Stimulated activated CD4-positive, alpha-beta T cell treated with anti-CD3 and anti-CD28 coated beads, Interleukin-4, amount 100 ng/mL, for 4 hours (primary cell): ENCODE measurements at regions not wholly inside any gene's neighbourhood (a gene's known extent, or its start where the extent isn't known, plus 50 kb on each side); places are given as distances from the start of the nearest gene placed in this dataset.
"Not testable (repeated sequence)": the region's sequence is repeated elsewhere in the genome, so short reads cannot be mapped to it uniquely, and the experiment has no call there.

Experiments used
- DNase-seq, 2 experiments: peaks; one replicate each; pipeline ENCODE4 v3.0.0-alpha.2; 2020

DNA sequence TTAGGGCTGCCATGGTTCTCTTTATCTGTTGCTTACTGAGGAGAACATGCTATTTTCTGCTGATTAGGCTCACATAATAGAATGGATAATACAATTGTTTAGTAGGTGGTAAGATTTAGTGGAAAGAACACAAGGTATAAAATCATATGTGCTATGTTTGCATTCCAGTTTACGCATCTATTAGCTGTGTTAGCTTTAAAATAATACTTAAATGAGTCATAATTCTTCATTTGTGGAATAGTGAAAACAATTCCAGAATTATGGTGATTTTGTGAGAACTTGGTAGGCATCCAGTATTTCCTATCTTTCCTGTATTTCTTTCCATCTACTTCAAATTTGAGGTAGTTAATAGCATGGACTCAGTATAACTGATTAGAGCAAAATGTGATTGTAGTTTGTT, 1585.5 kb upstream of the LRRTM3 start:
- DNase-seq, result no peak

DNA sequence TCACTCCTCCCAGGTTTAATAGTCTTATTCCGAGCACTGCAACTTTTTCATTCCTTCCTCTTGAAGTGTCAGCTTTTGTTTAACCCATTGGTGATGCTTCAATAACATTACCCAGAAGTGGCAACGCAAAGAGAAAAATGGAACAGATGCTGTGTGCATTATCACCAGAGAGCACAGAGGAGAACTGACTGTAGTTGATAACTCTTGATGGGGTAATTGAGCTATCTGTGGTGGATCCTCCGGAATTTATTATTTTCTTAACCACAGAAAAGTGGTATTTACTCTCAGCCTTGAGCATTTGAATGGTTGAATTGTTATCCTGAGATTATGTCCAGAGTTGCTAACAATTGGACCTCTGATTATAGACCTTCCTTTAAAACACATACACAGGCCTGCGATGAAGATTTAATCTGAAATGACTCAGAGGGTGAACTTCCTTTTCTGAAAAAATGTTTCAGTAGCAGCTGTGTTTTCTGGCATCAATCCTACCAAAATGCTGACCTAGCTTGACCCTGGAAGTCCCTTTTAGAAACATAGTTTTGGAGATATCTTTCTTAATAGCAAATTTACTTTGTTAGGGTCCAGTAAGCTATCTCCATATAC, 1584.4 kb upstream of the LRRTM3 start:
- DNase-seq, result no peak

DNA sequence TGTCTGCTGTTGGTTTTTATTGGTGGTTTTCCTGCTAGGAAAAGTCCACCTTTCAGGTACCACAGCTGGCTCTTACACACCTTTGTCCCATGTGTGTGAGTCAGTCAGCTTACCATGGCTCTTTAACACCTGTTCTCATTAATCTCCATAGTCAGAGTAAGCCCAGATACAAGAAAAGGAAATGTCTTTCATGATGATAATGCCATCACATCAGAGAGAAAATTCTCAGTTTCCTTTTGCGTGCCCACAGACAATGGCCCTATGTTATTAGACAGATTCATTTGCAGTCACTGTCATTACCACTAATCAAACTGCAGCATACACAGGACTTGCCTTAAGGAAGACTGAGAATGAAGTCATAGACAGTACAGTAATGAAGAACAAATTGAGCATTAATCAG, 1583.6 kb upstream of the LRRTM3 start:
- no peak for DNase-seq

DNA sequence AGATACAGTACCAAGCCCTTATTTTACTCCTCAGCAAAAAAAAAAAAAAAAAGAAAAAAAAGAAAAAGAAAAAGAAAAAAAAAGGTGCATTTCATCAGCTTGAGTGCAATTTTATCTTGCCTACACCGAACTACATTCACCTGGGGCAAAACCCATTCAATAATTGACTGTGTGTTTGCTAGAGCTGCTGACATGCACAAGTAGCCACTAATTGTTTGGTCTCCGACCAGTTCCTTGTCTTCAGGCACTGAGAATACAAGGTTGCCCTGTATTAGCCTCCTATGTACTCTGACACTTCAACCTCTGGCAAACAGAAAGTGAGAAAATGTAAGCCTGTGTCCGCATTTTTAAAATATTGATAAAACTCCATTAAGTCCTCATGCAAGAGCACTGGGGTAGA, 1579.4 kb upstream of the LRRTM3 start:
- DNase-seq, result no peak

DNA sequence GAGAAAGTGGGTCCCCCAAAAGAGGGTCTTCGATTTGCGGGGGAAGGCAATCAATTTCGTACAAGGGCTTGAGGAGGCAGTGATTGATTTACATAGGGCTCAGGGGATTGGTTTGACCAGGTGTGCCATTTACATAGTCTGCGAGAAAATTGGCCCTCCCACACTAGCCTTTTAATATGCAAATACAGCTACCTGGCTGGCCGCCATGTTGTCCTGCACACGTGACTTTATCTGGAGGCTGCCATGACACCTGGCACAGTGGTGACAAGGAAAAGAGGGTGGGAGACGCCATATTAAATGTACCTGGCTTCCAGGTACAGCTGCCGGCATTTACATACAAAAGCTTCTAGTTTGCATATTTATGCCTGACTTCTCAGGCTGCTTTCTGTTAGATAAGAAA, 1577.2 kb upstream of the LRRTM3 start:
- no peak for DNase-seq

DNA sequence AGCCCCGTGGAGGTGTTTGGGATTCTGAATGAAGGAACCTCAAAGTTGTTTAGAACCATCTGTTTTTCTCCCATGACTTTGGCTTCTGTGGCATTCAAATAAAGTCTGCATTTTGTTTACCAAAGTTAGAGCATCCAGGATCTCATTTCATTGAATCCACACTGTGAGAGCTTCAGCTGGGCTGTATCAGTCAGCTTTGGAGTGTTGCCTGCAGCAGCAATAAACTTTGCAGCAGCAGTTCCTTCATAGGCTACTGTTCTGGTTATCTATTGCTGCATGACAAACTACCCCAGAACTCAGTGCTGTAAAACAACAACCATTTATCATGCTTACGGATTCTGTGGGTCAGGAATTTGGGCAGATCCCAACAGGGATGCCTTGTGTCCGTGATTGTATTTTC, 1575.2 kb upstream of the LRRTM3 start:
- no peak for DNase-seq

DNA sequence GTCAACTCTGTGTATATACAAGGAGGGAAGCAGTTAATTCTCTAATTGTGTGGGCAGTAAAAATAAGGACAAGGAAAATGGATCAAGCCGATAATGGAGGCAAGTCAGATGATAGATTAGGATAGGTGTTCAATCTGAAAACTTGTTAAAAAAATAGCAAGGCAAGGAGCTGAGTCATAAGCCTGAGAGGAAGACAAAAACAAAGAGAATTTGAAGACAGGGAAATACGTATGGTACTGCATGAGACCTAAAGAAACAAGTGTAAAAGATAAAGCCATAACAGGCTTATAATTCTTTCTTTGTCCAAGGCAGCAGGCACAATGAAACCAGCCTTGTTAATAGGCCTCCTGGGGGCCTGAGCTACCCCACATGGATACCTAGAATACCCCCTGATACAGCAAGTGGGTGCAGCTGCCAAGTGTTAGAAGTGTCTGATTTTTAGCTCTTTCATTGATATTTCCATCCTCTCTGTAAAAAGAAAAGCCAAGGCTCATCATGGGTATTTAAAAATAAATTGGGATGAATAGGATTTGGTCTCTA, 1570.6 kb upstream of the LRRTM3 start:
- DNase-seq, result no peak

DNA sequence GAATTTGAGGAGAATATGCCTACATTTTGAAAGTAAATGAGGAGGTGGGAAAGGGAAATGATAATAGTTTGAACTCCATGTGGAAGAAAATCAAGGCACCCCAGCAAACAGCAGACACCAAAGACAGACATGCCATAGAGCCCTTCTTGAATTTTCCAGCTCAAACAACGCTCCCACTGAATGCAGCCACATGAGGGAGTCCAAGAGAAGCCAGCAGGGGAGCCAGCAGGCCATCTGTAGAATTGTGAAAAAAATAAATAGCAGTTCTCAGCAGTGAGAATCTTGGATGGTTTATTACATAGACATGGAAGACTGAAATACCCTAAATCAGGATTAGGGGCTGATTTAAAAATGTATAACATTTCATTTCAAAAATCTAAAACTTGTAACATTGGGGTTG, 1567.3 kb upstream of the LRRTM3 start:
- no peak for DNase-seq

DNA sequence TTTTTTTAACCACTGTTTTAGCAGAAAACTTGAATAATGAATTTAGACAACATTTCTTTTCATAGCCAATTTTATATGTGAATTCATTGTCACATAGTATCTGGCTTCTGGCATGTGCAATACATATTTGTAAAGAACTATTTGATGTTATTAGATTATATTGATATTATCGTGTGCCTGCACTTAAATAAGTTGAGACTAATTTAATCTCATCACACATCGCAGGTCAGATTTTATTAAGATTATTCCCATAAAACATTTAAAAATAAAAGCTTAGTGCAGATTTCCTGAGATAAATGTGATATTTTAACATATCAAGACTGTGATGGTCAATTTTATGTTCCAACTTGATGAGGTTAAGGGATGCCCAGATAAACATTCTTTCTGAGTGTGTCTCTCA, 1565.3 kb upstream of the LRRTM3 start:
- no peak for DNase-seq

DNA sequence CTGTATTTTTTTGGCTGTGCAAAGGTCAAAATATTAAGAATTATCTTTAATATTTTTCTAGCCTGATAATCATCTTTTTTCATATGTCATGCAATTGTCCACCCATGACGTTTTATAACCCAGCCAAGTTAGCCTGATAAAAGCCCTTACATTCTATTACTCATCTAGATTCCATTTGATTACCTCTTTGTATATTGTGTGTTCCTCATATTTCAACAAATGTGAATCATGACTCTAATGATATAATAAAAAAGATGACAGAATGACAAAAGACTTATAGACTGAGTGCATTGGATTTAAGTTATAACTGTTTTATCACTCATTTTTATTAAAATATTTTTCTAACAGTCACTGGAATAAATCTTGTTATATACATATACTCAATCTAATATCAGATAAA, 1560.0 kb upstream of the LRRTM3 start:
- no peak for DNase-seq

DNA sequence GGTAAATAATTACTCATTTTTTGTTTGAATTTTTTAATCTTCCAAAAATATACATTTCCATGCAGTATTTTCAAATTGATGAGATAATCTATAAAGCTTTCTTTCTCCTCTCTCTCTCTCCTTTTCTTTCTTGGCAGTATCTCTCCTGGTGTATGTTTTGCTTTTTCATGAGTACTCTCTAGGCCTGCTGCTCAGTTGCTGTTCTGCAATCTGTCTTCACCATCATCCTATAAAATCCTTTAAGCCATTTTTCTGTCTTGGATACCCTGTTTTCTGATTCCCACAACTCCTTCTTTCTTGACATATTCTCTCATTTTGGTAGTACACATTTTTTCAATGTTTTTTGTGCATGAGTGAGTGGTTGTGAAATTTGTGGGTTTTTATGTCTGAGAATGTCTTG, 1558.1 kb upstream of the LRRTM3 start:
- DNase-seq, result no peak

DNA sequence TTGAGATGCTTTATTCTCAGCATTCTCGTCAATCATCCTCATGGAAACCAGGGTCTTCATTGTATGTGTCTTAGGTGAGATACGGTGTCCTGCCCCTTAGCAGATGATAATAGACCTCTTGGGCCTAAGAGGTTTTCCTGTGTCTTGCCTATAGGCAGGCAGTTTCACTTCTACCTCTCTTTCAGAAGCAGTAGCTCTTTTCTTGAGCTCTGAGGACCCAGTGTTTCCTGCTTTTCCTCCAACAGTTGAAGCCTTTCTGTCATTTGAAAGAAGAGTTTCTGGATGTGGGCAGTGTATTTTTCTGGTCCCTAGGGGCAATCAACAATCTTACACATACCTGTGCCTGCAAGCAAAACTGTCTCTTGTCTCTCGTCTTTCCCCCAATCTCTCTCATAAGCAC, 1550.3 kb upstream of the LRRTM3 start:
- no peak for DNase-seq

DNA sequence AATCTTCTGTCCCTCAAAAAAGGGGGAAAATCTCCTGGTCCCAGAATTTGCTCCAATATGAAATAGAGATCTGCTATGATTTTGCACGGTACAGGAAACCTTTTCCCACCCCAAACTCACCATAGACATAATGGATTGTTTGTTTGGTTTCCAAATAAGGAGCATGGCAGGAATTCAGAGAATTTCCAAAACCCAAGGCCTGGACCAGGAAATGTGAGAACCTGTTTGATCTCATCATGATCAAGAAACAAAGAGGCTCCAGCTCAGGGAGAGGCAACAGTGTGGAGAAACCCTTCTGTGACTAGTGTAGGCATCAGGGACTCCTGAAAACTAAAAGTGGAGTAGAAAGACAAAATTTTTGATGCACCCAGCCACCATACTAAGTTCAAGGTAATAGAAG, 1548.1 kb upstream of the LRRTM3 start:
- DNase-seq, result no peak

DNA sequence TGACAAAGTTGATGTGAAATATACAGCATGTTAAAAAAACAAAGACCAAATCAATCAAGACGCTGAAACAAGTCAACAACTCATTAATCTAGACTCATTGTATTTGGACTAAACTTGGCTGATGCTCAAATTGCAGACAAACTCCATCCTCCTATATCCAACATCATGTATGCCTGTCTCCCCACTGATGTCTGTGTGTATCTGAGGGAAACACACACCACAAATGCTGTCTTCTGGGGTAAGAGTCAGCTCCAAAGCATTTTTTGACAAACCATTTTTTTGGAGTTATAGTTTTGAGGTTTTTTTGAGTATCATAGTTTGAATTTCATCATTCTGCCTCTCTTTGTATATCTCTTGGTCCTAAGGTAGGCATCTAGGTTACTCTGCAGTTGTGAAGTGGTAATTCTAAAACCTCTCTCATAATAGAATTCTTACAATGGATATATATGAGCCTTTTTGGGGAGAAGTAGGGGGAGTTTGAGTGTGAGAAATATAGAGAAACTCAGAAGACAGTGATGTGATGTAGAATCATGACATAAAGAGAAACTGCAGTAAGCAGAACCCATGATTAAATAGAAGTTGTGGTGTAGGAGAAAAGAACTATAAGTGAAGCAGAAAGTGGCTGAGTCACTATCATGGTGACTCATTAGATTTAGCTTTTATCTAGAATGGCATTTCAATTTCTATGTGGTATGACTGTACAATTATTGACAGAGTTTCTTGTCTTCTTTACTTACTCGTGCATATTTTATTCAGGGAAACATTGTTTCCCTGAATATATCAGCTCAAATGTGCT, 1531.1 kb upstream of the LRRTM3 start:
- no peak for DNase-seq

DNA sequence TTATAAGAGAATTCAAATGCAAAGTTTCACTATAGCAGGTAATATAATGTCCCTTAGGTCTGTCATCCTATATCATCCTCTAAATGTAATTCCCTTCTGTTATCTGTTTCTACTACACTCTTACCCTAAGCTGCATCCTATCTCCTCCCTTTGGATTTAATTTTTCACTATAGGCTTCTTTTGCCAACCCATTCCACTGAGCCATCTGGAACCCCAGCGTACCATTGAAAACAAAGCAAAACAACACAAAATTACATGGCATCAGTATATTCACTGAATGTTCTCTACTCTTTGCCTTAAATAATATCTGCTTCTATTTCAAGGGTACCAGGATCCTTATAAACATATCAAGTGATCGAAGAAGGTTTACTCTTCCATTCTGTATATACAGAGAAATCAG, 1530.2 kb upstream of the LRRTM3 start:
- no peak for DNase-seq

DNA sequence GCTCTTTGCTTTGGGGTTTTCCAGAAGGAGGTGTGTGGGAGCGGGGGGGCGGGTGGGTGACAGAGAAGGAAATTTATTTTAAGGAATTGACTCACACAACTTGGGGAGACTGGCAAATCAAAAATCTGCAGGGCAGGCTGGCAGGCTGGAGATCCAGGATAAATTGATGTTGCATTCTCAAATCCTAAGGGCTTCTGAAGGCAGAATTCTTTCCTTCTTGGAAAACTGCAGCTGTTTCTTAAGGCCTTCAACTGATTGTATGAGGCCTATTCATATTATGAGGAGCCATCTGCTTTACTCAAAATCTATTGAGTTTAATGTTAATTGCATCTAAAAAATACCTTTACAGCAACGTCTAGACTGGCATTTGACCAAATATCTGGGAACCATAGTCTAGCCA, 1528.8 kb upstream of the LRRTM3 start:
- no peak for DNase-seq

DNA sequence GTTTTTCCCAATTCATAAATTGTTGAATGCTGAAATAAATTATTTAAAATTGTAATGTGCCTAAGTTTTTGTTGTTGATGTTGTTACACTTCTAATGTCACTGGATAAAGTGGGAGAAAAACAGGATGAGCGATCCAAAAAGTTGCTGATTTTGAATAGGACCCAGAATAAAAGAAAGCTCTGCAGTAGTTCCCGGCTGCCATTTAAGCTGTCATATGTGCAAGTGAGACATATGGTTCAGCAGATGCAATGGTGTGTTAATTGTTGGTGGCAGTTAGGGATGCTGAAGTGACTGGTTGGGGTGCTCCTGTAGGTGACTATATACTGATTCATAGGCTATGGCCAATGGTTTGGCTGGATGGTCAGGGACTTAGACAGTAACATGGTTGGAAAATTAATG, 1517.4 kb upstream of the LRRTM3 start:
- no peak for DNase-seq

DNA sequence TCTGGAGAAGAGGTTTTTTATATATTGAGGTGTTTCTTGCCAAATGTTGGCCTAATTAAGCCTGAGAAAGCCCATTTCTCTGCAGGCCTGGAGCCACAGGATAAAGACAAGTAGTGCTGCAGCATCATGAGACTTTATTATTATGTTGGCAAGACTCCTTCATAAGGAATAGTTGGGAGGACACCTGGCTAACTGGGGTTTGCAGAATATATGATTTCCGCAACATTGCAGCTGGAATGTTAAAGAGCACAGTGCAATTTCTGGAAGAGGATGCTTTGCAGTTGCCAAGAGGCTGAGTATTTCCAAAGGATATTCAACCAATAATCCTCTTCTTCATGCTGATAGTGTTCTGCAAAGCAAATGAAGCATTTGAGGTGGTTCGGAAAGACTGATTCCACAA, 1512.8 kb upstream of the LRRTM3 start:
- no peak for DNase-seq

DNA sequence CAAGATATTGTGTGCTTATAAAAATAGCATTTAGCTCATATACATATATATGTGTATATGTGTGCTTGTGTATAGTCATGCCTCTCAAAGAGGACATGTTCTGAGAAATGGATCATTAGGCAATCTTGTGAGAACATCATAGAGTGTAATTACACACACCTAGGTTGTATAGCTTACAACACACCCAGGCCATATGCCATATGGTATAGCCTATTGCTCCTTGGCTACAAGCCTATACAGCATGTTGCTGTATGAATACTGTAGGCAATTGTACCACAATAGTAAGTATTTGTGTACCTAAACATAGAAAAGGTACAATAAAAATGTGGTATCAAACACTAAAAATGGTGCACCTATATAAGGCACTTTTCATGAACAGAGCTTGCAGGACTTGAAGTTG, 1510.5 kb upstream of the LRRTM3 start:
- DNase-seq, result no peak

DNA sequence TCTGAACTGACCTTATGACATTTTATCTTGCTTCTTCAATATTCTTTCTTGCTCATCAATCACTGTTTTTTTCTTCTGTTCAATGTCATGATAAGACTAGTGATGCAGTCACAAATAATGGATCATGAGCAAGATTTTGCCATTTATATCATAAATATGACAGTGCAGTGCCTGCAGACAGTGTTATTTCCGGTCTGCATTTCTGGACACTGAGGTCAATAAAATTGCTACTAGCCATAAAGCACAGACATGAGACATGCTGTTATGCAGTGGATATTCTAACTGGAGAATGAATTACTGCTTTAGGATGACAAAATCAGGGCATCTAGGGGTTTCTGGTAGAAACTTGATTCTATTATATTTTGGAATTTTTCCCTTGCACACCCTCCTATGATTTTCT, 1509.7 kb upstream of the LRRTM3 start:
- no peak for DNase-seq

DNA sequence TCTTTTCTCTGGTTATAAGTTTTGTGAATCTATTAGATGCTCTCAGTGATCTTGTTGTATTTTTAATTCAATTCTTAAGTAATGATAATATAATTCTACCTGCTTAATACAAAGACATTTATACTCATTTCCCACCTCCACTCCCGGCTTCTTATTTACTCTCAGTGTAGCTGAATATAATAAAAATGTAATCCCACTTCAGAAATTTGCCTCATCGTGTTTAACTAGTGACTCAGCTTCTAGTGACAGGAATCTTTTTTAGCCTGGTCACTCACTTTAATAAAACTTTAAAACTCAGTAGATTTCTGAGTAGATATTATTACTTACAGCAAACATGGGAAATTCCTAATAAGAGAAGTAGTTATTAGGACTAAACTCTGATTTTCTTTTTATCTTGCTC, 1506.2 kb upstream of the LRRTM3 start:
- no peak for DNase-seq

DNA sequence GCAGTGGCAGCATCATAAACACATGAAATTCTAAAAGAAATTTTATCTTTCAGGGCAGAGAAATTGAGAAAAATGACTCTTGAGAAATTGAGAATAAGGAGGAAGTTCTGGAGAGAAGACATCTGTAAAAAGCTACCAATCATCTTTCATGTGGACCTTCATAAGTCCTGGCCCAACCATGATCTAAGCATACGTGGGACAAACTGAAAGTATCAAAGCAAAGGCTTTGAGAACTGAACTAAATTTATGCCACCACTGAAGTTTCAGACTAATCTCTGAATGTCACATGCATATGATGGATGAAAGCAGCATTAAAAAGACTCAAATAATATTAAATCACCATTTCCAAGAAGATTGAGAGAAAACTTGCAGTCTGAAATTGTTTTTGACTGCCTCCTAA, 1502.8 kb upstream of the LRRTM3 start:
- no peak for DNase-seq

DNA sequence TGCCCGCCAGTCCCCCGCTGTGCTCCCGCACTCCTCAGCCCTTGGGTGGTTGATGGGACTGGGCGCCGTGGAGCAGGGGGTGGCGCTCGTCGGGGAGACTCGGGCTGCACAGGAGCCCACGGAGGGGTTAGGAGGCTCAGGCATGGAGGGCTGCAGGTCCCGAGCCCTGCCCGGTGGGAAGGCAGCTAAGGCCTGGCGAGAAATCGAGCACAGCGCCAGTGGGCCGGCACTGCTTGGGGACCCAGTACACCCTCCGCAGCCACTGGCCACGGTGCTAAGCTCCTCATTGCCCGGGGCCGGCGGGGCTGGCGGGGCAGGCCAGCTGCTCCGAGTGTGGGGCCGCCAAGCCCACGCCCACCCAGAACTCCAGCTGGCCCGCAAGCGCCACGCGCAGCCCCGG, 1496.5 kb upstream of the LRRTM3 start:
- DNase-seq, result not testable (repeated sequence)

DNA sequence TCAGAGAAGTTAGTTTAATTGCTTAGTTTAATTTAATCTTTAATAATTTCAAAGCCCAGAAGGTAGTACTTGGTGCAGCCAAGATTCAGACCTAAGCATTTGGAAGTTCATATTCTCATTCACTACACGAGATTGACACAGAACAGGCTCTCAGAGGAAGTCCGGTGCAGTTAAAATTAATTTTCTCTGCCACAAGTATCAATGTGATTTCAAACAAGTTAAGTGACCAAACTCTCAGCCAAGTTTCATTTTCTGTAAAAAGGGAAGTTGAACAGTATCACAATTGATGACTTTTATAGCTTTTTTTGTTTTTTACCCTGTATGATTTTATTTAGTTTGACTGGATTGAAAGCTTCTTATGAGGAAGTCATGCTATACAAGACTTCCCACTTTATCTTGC, 1494.9 kb upstream of the LRRTM3 start:
- no peak for DNase-seq

DNA sequence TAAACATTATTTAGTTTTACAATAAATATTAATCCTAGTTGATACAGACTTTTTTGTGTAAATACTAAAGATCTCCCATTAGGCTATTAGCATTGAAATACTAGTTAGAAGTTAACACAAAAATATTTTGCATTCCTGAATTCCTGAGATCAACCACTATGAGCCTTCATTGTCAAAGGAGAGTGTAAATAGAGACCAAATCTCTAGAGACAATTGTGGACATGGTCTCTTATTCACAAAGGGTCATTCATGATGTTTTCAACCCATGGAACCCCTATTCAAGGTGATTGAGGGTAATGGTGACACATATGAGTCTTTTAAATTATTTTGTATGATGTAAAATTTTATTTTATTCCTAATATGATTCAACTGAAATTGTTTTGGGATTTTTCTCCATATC, 1454.8 kb upstream of the LRRTM3 start:
- DNase-seq, result no peak
